GM12801 (cell line): ENCODE measurements at regions not wholly inside any gene's neighbourhood (a gene's known extent, or its start where the extent isn't known, plus 50 kb on each side); places are given as distances from the start of the nearest gene placed in this dataset.

Experiments
- TF ChIP-seq, protein P1 (sequence below): IDR thresholded peaks from one replicate; pipeline ENCODE4 v1.5.1; 2011; ENCODE audit warnings: control low read depth; ENCODE audit not compliant: insufficient read length; ENCODE audit errors: extremely low read depth

DNA sequence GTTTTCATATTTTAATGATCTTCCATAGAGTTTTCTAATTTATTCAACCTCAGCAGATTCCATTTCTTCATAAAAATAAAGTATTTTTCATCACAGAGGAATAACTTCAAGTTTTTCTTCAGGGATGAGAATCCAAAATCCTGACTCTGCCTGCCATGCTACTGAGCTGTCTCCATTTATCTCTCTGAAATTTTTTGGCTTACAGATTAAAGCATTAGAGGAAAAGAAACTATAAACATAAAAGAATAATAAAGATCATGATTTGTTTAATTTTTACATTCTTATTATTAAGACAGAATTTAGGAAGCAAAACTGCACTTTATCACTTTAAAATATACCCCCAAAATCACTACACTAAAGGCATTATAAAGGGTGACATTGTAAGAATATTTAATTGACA is 301.8 kb upstream of the NFE2L3 start:
- TF ChIP-seq, protein P1, sequence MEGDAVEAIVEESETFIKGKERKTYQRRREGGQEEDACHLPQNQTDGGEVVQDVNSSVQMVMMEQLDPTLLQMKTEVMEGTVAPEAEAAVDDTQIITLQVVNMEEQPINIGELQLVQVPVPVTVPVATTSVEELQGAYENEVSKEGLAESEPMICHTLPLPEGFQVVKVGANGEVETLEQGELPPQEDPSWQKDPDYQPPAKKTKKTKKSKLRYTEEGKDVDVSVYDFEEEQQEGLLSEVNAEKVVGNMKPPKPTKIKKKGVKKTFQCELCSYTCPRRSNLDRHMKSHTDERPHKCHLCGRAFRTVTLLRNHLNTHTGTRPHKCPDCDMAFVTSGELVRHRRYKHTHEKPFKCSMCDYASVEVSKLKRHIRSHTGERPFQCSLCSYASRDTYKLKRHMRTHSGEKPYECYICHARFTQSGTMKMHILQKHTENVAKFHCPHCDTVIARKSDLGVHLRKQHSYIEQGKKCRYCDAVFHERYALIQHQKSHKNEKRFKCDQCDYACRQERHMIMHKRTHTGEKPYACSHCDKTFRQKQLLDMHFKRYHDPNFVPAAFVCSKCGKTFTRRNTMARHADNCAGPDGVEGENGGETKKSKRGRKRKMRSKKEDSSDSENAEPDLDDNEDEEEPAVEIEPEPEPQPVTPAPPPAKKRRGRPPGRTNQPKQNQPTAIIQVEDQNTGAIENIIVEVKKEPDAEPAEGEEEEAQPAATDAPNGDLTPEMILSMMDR: no peak

DNA sequence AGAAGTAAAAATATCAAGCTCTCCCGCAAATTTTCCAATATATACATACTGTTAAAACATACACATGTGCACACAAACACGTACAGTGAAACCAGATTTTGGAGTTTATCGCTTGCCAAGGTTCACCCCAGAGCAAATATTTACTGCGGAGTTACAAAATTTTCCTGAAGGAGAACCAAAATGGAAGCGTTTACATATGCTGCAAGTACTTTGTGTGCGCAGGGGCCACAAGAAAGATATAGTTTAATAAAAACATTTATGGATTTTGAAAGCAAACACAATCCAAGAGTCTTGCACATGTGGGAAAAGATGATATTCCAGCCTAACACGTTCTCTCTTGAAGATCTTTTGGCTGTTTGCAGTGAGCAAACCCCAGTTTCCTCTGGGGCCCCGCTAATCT is 301.3 kb upstream of the NFE2L3 start:
- TF ChIP-seq, protein P1: no peak

DNA sequence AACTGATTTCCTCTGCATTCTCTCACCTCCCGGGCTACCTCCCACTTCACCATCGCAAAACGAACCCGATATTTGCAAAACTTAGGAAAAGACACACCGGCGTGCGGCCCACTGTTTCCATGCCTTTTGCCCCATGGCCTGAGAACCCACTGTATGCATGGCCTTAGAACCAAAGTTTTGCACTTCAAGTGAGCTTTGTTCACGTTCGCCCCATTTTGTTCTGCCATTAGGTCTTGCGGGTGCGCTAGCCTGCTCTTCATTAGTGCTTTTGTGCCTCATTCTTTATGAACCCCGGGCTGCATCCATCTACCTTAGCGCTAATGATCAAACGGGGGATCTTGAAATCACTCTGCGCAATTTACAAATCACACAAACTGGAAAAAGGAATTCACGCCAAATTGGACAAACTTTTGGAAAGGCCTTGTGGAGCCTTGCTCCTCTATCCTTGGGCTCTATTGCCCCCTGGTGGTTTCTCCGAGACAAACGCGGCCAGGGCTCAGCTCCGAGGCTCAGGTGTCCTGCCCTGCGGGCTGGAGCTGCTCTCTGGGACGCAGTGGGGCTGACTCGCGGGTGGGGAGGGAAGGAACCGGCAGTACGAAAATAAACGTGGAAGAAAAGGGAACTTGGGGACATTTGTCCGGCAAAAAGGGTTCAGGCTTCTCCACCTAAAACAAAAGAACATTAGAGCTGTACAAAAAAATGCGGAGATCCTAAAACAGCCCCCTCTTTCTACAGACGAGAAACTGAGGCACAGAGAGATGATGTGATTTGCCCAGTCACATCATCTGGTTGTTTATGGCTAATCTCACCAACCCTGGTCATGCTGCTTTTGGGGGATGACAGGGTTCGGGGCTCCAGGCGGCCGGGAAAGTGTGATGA is 300.4 kb upstream of the NFE2L3 start:
- TF ChIP-seq, protein P1: no peak

DNA sequence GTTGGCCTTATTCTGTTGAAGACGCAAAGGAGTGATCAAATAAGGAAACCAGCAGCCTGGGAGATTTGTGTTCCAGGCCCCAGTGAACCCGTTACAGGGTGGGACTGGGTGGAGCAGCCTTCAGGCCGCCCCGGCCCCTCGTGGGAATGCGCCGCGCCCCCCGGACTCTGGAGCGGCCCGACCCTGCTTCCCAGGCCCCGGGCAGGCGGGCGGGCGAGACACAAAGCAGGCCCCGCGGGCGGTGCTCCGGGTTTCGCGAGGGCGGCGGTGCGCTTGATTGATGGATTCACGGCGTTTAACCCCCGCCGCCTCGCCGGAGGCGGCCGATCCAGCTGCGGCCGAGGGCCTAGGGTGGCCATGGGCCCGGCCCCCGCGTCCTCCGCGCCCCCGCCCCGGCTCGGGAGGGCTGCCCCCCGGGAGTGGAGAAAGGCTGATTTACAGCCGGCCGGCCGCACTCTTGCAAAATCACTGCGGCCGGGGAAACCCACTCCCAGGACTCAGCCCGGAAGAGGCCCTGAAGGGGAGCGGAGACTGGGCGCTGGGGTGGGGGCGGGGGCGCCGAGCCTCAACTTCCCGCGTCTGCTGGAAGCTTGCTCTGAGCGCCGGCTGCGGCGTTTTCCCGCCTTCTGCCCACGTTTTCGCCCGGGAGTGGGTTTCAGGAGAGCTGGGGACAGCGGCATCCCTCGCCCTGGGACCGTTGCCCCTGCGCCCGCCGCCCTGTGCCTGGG is 299.6 kb upstream of the NFE2L3 start:
- TF ChIP-seq, protein P1: no peak

DNA sequence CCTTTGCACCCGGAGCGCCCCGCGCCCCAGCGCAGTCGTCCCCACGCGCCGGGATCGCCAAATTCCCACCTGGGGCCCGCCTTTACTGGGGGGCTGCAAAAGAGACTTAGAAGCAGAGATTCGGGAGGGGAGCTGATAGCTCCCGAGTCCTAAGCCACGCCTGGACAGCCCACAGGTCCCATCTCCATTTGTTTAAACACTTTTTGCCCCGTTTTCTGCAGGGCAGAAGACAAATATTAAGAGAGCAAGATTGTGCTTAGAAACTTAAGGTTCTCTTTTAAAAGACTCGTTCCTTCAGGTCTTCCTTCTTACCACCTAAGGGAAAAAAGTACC is 299.1 kb upstream of the NFE2L3 start:
- TF ChIP-seq, protein P1: no peak

DNA sequence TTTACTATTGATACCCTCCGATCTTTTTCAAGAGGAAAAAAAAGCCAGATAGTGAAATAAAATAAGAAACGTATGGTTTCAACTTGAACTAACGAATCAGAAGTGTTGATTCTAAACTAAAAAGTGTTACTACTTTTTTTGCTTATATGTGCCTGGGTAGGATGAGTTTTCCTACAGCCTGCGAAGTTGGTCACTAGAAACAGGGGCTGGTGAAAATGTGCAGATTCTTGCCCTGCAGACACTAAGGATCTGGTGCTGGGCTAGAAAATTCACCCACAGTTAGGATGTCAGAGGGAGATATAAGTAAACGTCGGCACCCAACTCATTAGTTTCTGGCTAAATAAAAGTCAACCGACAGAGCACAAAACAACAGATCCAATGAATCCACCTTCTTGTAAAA is 298.7 kb upstream of the NFE2L3 start:
- TF ChIP-seq, protein P1: no peak

DNA sequence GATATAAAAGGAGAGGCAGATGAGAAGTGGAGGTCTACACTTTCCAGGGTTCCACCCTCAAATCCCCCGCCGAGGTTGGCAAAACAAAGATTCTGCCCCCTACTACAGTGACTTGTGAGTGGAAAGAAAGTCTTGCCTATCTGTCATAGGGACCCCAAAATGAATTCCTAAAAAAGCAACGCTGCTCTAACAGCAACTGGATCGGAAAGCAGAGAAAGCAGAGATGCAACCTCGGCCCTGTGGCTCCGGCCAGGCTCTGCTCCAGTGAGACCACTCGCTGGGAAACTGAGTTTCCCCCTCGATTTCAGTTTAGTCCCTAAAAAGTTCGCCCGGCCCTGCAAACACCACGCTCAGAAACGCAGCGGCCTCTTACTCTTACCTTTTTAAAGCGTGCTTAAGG is 297.9 kb upstream of the NFE2L3 start:
- TF ChIP-seq, protein P1: no peak
